CD4-positive, alpha-beta T cell treated with Interferon alpha-2 for 1 hour (primary cell): ENCODE measurements at regions not wholly inside any gene's neighbourhood (a gene's known extent, or its start where the extent isn't known, plus 50 kb on each side); places are given as distances from the start of the nearest gene placed in this dataset.
"Not testable (repeated sequence)": the region's sequence is repeated elsewhere in the genome, so short reads cannot be mapped to it uniquely, and the experiment has no call there.

Experiments used
- DNase-seq, 2 donors: peaks; one replicate each; pipeline ENCODE4 v3.0.0-alpha.2; 2020 to 2022

GRCh38 chr12:61987173-61987572 lies 273.0 kb upstream of the USP15 start:
- DNase-seq: no peak

DNA sequence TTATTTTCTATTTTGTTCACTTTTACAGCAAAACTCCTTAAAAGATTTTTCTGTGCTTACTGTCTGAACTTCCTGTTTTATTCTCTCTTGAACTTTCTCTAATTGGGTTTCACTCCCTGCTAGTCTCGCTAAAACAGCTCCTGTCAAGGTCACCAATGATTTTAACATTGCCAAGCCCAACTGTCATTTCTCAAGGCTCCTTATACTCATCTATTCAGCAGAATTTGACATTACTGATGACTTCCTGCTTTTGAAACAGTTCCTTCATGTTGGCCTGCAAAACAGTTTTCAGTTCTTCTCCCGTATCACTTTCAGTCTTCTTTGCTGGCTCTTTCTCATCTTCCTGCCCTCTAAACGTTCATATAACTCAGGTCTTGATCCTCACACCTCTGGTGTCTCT lies 268.5 kb upstream of the USP15 start:
- no peak for DNase-seq

DNA sequence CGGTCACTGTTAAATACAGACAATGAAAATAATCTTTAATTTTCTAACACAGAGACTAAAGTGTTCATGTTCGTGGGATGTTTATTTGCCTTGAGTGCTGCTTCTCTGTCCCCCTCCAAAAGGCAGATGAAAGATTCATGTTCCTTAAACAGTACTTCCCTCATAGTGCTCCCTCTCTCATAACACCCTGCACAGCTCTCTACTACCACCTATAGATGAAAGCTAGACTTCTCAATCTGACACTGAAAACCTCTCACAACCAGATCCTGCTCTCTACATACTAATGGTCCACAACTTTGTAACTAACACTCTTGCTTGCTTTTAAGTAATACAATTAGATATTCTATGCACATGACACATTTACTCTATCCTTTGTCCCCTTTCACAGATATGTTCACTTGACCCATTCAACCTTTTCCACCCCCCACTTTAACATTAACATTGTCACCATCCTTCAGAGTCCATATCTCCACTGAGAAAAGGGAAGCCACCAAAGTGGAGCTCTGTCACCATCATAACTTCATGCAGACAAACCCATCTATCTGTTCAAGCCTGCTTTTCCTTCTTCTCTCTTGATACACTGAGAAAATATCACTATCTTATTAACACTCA lies 266.4 kb upstream of the USP15 start:
- DNase-seq: peak in 1 of 2 donors; percentile 28

- DNase-seq: no peak
Measured at GRCh38 chr12:61996717-61997116, 263.5 kb upstream of the USP15 start.

DNA sequence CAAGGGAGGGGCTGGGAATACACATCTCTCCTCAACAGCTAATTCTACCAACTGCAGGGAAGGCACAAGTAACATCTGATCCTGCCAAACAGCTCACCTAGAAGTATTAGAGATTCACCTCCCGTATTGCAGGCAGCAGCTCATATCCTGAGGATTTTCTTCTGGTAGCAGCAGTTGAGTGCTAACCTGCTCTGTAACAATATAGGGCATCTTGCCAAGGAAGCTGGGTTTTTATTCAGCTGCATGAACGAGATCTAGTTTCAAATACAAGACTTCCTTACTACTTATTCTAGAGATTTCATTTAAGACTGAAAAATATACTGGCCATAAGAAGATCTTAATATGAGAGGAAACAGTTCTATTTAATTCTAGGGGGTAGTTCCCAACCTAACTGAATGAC lies 261.4 kb upstream of the USP15 start:
- no peak for DNase-seq

GRCh38 chr12:61999311-61999710 lies 260.9 kb upstream of the USP15 start:
- DNase-seq: no peak

DNA sequence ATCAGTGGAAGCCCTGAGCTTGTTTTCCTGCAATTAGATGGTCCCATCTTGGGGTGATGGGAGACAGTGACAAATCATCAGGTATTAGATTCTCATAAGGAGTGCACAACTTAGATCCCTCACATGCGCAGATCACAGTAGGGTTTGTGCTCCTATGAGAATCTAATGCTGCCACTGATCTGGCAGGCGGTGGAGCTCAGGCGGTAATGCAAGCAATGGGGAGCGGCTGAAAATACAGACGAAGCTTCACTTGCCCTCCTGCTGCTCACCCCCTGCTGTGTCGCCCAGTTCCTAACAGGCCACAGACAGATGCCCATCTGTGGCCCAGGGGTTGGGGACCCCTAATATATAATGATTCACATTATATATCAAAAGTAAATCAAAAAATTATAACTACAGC lies 258.8 kb upstream of the USP15 start:
- DNase-seq: no peak

GRCh38 chr12:62003226-62003625 lies 257.0 kb upstream of the USP15 start:
- DNase-seq: no peak

DNA sequence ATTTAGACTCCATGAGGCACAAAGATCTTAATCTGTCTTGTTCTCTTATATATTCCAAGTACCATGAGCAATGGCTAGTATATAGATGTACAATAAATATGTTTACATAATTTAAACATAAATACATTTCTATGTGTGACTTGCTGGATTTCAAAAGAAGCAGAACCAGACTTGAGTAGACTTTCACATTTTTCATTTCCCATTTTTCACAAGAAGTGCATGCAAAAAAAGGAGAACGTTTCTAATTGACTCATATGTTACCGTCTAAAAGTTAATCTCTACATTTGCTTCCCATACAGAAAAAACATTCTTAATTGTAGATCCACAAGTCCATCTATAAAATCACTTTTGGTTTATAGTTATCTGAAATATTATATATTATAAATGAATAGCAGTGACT lies 256.5 kb upstream of the USP15 start:
- no peak for DNase-seq

GRCh38 chr12:62005615-62006014 lies 254.6 kb upstream of the USP15 start:
- no peak for DNase-seq

DNA sequence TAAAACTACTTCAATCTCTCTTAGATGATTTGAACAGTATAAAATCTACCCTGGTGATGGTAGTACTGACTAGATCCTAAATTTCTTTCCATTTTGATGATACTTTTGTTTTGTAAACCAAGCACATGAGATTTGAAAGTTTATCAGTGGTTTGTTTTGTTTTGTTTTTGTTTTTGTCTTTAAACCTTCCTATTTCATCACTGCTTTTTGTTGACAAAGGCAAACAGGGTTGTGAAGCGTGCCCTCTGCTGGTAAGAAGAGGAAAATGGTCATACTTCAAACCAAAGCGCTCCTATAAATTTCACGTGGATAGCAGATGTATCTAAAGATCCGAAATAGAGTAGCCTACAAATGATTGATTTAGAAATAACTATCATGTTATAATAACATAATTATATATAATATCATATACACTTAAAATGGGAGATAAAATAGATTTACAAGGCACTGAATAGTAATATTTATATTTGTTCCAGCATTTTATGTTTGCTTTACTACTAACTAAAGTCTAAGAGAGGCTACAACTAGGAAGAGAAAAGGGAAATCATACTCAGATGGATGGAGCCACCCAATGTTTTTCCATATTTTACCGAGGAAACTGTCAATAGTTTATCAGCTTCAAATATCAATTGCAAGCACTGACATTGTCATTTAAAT lies 254.0 kb upstream of the USP15 start:
- peak in 1 of 2 donors; percentile 31 for DNase-seq

DNA sequence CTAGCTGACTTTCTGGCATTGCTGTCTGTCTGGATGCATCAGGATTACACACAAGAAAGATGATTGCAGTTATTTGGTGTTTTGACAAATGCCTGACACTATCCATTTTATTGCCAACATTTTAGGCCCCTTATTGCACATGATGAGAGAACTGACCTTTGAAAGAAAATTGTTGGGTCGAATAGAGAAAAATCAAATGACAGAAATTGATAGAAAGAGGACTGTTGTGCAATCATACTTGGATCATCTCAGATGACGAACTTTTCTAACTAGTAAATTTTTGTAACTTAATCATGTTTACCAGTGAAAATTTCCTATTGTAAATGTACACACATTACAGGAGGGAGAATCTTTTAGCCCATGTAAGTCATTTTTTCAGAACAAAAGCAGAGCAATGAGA lies 251.5 kb upstream of the USP15 start:
- no peak for DNase-seq

- DNase-seq: no peak
Measured at GRCh38 chr12:62009445-62009844, 250.8 kb upstream of the USP15 start.

- DNase-seq: not testable (repeated sequence)
Measured at GRCh38 chr12:62010331-62010906, 249.8 kb upstream of the USP15 start.

- not testable (repeated sequence) for DNase-seq
Measured at GRCh38 chr12:62010973-62011372, 249.2 kb upstream of the USP15 start.

GRCh38 chr12:62014330-62014729 lies 245.9 kb upstream of the USP15 start:
- no peak for DNase-seq

- no peak for DNase-seq
Measured at GRCh38 chr12:62016021-62016420, 244.2 kb upstream of the USP15 start.

DNA sequence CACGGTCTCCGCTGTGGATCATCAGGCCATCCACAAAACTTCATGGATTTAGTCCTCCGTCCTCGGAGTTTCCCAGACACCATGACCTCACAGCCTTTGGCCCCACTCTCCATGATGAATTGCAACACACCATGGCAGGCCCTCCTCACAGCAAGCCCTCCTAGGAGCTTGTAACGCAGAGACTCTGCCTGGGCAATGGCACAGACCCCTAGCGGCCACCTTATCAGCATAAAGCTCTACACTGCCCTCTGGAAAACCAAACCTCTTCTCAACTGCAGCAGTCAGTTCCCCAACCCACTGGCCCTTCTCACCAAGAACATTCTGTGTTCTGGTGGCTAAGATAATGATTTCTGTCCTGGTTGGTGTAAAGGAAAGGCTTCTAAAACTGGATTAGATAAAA lies 238.4 kb upstream of the USP15 start:
- DNase-seq: no peak

DNA sequence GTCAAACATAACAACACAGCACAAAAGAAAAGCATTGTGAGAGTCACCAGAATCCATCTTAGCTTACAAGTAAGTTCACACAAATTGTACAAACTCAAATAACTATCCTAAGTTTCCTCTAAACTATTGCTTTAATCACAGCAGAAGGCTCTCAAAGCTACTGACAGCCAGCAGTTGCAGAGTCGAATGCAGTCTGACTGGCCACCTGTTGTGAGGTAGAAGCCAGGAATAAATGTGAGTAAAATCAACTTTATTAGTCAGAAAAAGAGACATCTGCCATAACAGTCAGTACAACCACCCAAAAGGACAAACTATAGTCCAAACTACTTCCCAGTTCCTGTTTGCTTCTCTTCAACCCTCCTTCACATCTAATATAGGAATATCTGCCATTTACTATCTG lies 231.7 kb upstream of the USP15 start:
- no peak for DNase-seq

- DNase-seq: no peak
Measured at GRCh38 chr12:62032870-62033269, 227.3 kb upstream of the USP15 start.

DNA sequence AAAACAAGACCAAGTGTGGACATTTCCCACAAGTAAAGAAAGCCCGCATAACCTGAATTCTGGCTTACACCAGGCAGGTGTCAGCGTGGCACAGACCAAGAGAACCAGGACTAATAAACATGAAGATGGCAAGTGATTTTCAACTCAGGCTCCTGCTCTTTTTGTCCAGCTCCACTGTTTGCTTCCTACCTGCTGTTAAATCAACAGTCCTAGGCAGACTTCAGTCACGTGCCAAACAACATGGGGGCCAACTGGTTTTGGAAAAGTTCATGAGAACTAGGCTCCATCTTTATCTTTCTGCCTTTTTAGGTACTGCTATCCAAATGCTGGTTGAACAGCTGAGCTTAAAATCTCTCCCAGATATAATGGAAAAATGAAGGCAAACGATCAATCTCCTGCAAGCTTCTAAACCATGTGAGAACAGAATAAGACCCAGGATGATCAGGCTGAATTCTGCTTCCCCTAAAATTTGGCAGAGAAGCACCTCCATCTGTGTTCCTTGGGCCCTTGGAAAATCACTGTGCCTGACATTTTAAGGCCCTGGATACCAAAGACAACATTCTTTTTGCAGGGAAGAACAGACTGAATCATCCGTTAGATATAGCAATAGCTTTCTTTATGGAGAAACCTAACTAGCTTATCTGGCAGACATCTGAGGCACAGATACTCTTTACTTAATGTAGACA lies 215.6 kb upstream of the USP15 start:
- no peak for DNase-seq

GRCh38 chr12:62045211-62045610 lies 215.0 kb upstream of the USP15 start:
- DNase-seq: no peak

DNA sequence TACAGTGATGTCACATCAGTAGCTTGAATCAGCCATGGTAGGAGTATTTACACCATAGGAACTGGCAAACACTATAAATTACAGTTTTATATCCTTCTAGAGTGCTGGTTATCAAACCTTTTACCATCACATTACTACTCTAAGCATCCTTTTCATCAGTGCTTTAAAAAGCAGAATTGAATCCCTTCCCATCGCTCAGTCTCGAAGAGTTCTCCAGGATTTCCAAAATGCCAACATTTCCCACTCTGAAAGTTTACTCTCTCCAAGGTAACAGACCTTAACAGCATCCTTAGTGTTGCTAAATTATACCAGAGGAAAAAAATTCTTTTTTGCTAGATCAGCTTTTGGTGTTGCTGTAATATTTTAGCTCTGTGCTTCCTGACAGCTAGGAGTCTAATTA lies 209.4 kb upstream of the USP15 start:
- no peak for DNase-seq

GRCh38 chr12:62069976-62070375 lies 190.2 kb upstream of the USP15 start:
- DNase-seq: no peak
